Mesendoderm (in vitro differentiated cells): ENCODE measurements at regions not wholly inside any gene's neighbourhood (a gene's known extent, or its start where the extent isn't known, plus 50 kb on each side); places are given as distances from the start of the nearest gene placed in this dataset.

Source experiments
- DNase-seq: peaks from one replicate; pipeline ENCODE4 v3.0.0; 2013
- H2AK5ac ChIP-seq: 2 replicates; pipeline ENCODE4 v1.6.1; 2013; ENCODE audit warnings: low read length, inconsistent platforms
- H2BK120ac ChIP-seq: 2 replicates; pipeline ENCODE4 v1.6.1; 2013; ENCODE audit warnings: low read depth, mild to moderate bottlenecking, low read length, moderate library complexity, mixed read lengths
- H2BK15ac ChIP-seq: replicated peaks from 2 replicates; pipeline ENCODE4 v1.6.1; 2013; ENCODE audit warnings: low read depth, mild to moderate bottlenecking, moderate library complexity
- H2BK5ac ChIP-seq: 2 replicates; pipeline ENCODE4 v1.6.1; 2013; ENCODE audit warnings: low read length, inconsistent platforms
- H3K18ac ChIP-seq: 2 replicates; pipeline ENCODE4 v1.6.1; 2013; ENCODE audit warnings: mild to moderate bottlenecking, low read length, mixed read lengths
- H3K23ac ChIP-seq: one replicate; pipeline ENCODE4 v1.6.1; 2013; ENCODE audit warnings: low read length
- H3K27ac ChIP-seq: 2 replicates; pipeline ENCODE4 v1.5.1; 2013; ENCODE audit warnings: low read depth, mild to moderate bottlenecking, inconsistent platforms, low read length, moderate library complexity
- H3K27me3 ChIP-seq: 2 replicates; pipeline ENCODE4 v1.6.1; 2013; ENCODE audit warnings: low read length, control low read depth, mild to moderate bottlenecking, inconsistent platforms; ENCODE audit not compliant: insufficient read depth, poor library complexity
- H3K36me3 ChIP-seq: 2 replicates; pipeline ENCODE4 v1.6.1; 2013; ENCODE audit warnings: low read length, inconsistent platforms; ENCODE audit not compliant: control insufficient read depth, insufficient read depth
- H3K4ac ChIP-seq: one replicate; pipeline ENCODE4 v1.6.1; 2013; ENCODE audit warnings: low read depth, mild to moderate bottlenecking, low read length, moderate library complexity
- H3K4me1 ChIP-seq: 2 replicates; pipeline ENCODE4 v1.6.1; 2013; ENCODE audit warnings: low read depth, low read length, inconsistent platforms; ENCODE audit not compliant: control insufficient read depth
- H3K4me2 ChIP-seq: 2 replicates; pipeline ENCODE4 v1.6.1; 2013; ENCODE audit warnings: low read length
- H3K4me3 ChIP-seq: 2 replicates; pipeline ENCODE4 v1.5.1; 2013; ENCODE audit warnings: mild to moderate bottlenecking, low read length
- H3K56ac ChIP-seq: one replicate; pipeline ENCODE4 v1.6.1; 2013; ENCODE audit warnings: low read length
- H3K79me1 ChIP-seq: 2 replicates; pipeline ENCODE4 v1.6.1; 2013; ENCODE audit warnings: low read length, inconsistent platforms
- H3K79me2 ChIP-seq: 2 replicates; pipeline ENCODE4 v1.6.1; 2013; ENCODE audit warnings: mild to moderate bottlenecking, low read length; ENCODE audit not compliant: control insufficient read depth, insufficient read depth
- H3K9ac ChIP-seq: 2 replicates; pipeline ENCODE4 v1.6.1; 2013; ENCODE audit warnings: low read length, inconsistent platforms
- H4K5ac ChIP-seq: one replicate; pipeline ENCODE4 v1.6.1; 2013; ENCODE audit warnings: low read length
- H4K8ac ChIP-seq: one replicate; pipeline ENCODE4 v1.6.1; 2013; ENCODE audit warnings: low read depth, mild to moderate bottlenecking, control low read depth, low read length, moderate library complexity
- WGBS: extraction: QIAGEN DNeasy Blood & Tissue Kit; methylation state at CpG from one replicate; pipeline ENCODE4 v1.1.7; 2013; ENCODE audit warnings: low lambda C conversion rate, missing lambda C conversion rate; ENCODE audit not compliant: insufficient coverage; ENCODE audit errors: extremely low coverage; 5-methylcytosine and 5-hydroxymethylcytosine counted together

- no peak overlapping the region for H3K9ac ChIP-seq
- no peak overlapping the region for H2AK5ac ChIP-seq
- no peak overlapping the region for H2BK5ac ChIP-seq
- WGBS, result no CpG with 5 or more reads among the region's 10 CpGs
- no peak overlapping the region for H2BK15ac ChIP-seq
- no peaks in the 10 kb centered on the region for H3K79me2 ChIP-seq
- H3K36me3 ChIP-seq, result no peaks in the 10 kb centered on the region
- H3K4me1 ChIP-seq, result no peaks in the 10 kb centered on the region
- H4K5ac ChIP-seq, result no peak overlapping the region
- DNase-seq, result no peak
- no peak overlapping the region for H3K18ac ChIP-seq
- no peak overlapping the region for H3K4ac ChIP-seq
- no peak overlapping the region for H3K4me3 ChIP-seq
- H3K4me2 ChIP-seq, result no peak overlapping the region
- no peak overlapping the region for H3K27ac ChIP-seq
- H3K79me1 ChIP-seq, result no peaks in the 10 kb centered on the region
- no peak overlapping the region for H2BK120ac ChIP-seq
- no peak overlapping the region for H3K23ac ChIP-seq
- no peak overlapping the region for H3K56ac ChIP-seq
- H3K27me3 ChIP-seq, result no peaks in the 10 kb centered on the region
- no peak overlapping the region for H4K8ac ChIP-seq
Measured at GRCh38 chr15:37767841-37768455, 166.5 kb upstream of the TMCO5A start.

DNA sequence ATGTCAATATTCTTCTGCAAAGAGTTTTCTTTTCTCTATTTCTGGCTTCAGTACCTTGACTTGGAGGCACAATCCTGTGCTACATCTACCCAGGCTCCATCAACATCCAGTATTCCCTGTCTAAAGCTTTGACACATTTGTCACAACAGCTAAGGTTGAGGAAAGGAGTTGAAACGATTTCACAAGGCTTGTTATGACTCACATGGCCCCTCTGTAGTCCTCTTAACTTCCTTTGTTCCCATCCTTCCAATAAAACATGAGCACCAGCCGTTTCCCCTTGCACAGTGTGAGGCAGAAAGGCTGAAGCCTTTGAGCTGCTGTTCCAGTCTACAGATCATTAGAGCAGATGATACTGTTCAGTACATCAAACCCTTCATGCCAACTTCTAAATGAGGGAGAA lies 163.0 kb upstream of the TMCO5A start:
- no peak overlapping the region for H3K4me2 ChIP-seq
- no peak overlapping the region for H3K23ac ChIP-seq
- no peak for DNase-seq
- H3K79me2 ChIP-seq, result no peaks in the 10 kb centered on the region
- no peaks in the 10 kb centered on the region for H3K79me1 ChIP-seq
- H3K27me3 ChIP-seq, result no peaks in the 10 kb centered on the region
- no peak overlapping the region for H2AK5ac ChIP-seq
- WGBS, result no CpG with 5 or more reads among the region's 2 CpGs
- H3K18ac ChIP-seq, result no peak overlapping the region
- H3K4me1 ChIP-seq, result no peaks in the 10 kb centered on the region
- H3K56ac ChIP-seq, result no peak overlapping the region
- no peak overlapping the region for H3K4me3 ChIP-seq
- no peak overlapping the region for H4K8ac ChIP-seq
- H3K9ac ChIP-seq, result no peak overlapping the region
- H2BK120ac ChIP-seq, result no peak overlapping the region
- H2BK15ac ChIP-seq, result no peak overlapping the region
- H3K4ac ChIP-seq, result no peak overlapping the region
- no peak overlapping the region for H4K5ac ChIP-seq
- H3K27ac ChIP-seq, result no peak overlapping the region
- H2BK5ac ChIP-seq, result no peak overlapping the region
- no peaks in the 10 kb centered on the region for H3K36me3 ChIP-seq

GRCh38 chr15:37773111-37773860 lies 161.2 kb upstream of the TMCO5A start:
- DNase-seq, result no peak
- Histone ChIP-seq H2BK5ac (no peak overlapping the region), H4K5ac (no peak overlapping the region), H3K4ac (no peak overlapping the region), H2BK120ac (no peak overlapping the region), H3K27ac (no peak overlapping the region), H3K4me3 (no peak overlapping the region), H3K79me2 (no peaks in the 10 kb centered on the region), H2AK5ac (no peak overlapping the region), H3K27me3 (no peaks in the 10 kb centered on the region), H3K18ac (no peak overlapping the region), H4K8ac (no peak overlapping the region), H3K79me1 (no peaks in the 10 kb centered on the region), H2BK15ac (no peak overlapping the region), H3K4me2 (no peak overlapping the region), H3K23ac (no peak overlapping the region), H3K9ac (no peak overlapping the region), H3K36me3 (no peaks in the 10 kb centered on the region), H3K56ac (no peak overlapping the region), H3K4me1 (no peaks in the 10 kb centered on the region)
- no CpG with 5 or more reads among the region's 4 CpGs for WGBS

DNA sequence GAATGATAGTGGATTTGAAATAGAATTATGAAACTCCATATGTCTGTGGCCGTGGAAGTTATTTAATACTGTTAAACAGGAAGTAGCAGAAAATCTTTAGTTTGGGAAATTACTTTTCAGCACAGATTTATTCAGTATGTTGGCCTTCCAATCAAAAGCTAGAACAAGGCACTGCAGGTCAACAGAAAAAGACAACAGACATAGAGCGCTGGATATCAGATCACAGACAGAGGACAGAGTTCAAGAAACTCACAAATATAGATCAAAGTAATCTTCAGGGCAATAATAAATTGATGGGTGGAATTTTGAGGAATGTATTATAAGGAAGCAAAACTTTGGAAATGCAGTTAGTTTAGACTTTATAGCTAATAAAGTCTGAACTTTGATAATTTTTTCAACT lies 159.5 kb upstream of the TMCO5A start:
- WGBS, result no CpG with 5 or more reads among the region's 2 CpGs
- Histone ChIP-seq H2AK5ac (no peak overlapping the region), H4K5ac (no peak overlapping the region)

DNA sequence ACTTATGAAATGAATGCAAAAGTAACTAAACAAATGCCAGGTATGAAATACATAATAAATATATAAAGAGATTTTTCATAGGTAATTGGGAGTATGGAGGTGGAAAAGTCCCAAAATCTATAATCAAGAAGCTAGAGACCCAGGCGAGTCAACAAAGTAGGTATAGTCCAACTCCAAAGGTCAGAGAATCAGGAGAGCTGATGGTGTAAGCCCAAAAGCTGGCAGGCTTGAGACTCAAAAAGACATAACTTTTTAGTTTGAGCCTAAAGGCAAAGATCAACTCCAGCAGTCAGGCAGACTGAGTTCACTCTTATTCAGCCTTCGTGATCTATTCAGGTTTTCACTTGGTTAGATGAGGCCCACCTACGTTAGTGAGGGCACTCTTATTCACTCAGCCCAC lies 157.4 kb upstream of the TMCO5A start:
- WGBS, result no CpG with 5 or more reads among the region's 3 CpGs
- no peak overlapping the region for H4K8ac ChIP-seq
- no peaks in the 10 kb centered on the region for H3K27me3 ChIP-seq
- no peak overlapping the region for H2BK120ac ChIP-seq
- no peaks in the 10 kb centered on the region for H3K79me2 ChIP-seq
- H3K4ac ChIP-seq, result no peak overlapping the region
- H3K4me2 ChIP-seq, result no peak overlapping the region
- no peak overlapping the region for H2AK5ac ChIP-seq
- H3K9ac ChIP-seq, result no peak overlapping the region
- H3K4me3 ChIP-seq, result no peak overlapping the region
- H3K23ac ChIP-seq, result no peak overlapping the region
- no peaks in the 10 kb centered on the region for H3K79me1 ChIP-seq
- DNase-seq, result no peak
- H2BK5ac ChIP-seq, result no peak overlapping the region
- no peaks in the 10 kb centered on the region for H3K36me3 ChIP-seq
- H3K56ac ChIP-seq, result no peak overlapping the region
- no peak overlapping the region for H4K5ac ChIP-seq
- no peak overlapping the region for H3K18ac ChIP-seq
- no peak overlapping the region for H3K27ac ChIP-seq
- no peak overlapping the region for H2BK15ac ChIP-seq
- no peaks in the 10 kb centered on the region for H3K4me1 ChIP-seq

More for the DNA sequence above, 159.5 kb upstream of the TMCO5A start:
- no peaks in the 10 kb centered on the region for H3K4me1 ChIP-seq
- no peak overlapping the region for H2BK120ac ChIP-seq
- no peak overlapping the region for H2BK15ac ChIP-seq
- no peak overlapping the region for H3K27ac ChIP-seq
- H3K79me1 ChIP-seq, result no peaks in the 10 kb centered on the region
- DNase-seq, result no peak
- no peak overlapping the region for H3K18ac ChIP-seq
- H3K4me2 ChIP-seq, result no peak overlapping the region
- H3K4me3 ChIP-seq, result no peak overlapping the region
- H3K9ac ChIP-seq, result no peak overlapping the region
- no peak overlapping the region for H3K23ac ChIP-seq
- no peak overlapping the region for H4K8ac ChIP-seq
- H3K4ac ChIP-seq, result no peak overlapping the region
- H2BK5ac ChIP-seq, result no peak overlapping the region
- H3K56ac ChIP-seq, result no peak overlapping the region
- H3K27me3 ChIP-seq, result no peaks in the 10 kb centered on the region
- H3K79me2 ChIP-seq, result no peaks in the 10 kb centered on the region
- H3K36me3 ChIP-seq, result no peaks in the 10 kb centered on the region
